PC-9 (cell line): ENCODE measurements at regions not wholly inside any gene's neighbourhood (a gene's known extent, or its start where the extent isn't known, plus 50 kb on each side); places are given as distances from the start of the nearest gene placed in this dataset.
"Not testable (repeated sequence)": the region's sequence is repeated elsewhere in the genome, so short reads cannot be mapped to it uniquely, and the experiment has no call there.

Experiments used
- BruUV-seq: library from RNA; stranded (reverse); fragments of 400-500 nt; replicated peaks from 2 replicates; lab custom pipeline; 2021; lab: Mats Ljungman, UMichigan
- CTCF ChIA-PET: fragments of 300-600 bp; sonication (Branson Sonifier 250); formaldehyde crosslinking; loops from one replicate; lab custom pipeline; 2022; ENCODE audit warnings: antibody characterized with exemption; lab: Charles Lee
- POLR2A ChIA-PET: fragments of 300-600 bp; sonication (Branson Sonifier 250); formaldehyde crosslinking; loops from one replicate; lab custom pipeline; 2022; ENCODE audit warnings: antibody characterized with exemption; ENCODE audit not compliant: unreplicated experiment; lab: Charles Lee
- DNase-seq, 2 experiments: peaks; one replicate each; pipeline versions ENCODE4 v3.0.0 to v3.0.0-alpha.2; 2015 to 2022; ENCODE audit warnings: mixed read lengths in 1 of 2
- H2AFZ ChIP-seq: fragments of 200-600 bp; sonication (generic); 2 replicates; pipeline ENCODE4 v1.8.1; 2017; ENCODE audit warnings: antibody characterized with exemption
- H3F3A ChIP-seq: fragments of 200-600 bp; sonication (generic); 2 replicates; pipeline ENCODE4 v1.8.1; 2017; ENCODE audit warnings: antibody characterized with exemption, mild to moderate bottlenecking, low read depth; ENCODE audit not compliant: insufficient read depth
- H3K27ac ChIP-seq: fragments of 200-600 bp; sonication (generic); 2 replicates; pipeline ENCODE4 v1.6.1; 2016; ENCODE audit warnings: mixed run types
- H3K27me3 ChIP-seq: fragments of 200-600 bp; sonication (generic); 2 replicates; pipeline ENCODE4 v1.6.1; 2016; ENCODE audit warnings: low read depth, mixed run types; ENCODE audit not compliant: insufficient read depth
- H3K36me3 ChIP-seq: fragments of 200-600 bp; sonication (generic); 2 replicates; pipeline ENCODE4 v1.6.1; 2016; ENCODE audit warnings: low read depth, mixed run types
- H3K4me1 ChIP-seq: fragments of 200-600 bp; sonication (generic); replicated peaks from 2 replicates; pipeline ENCODE4 v1.6.1; 2016; ENCODE audit warnings: mixed run types; ENCODE audit not compliant: insufficient read depth
- H3K4me2 ChIP-seq: fragments of 200-600 bp; sonication (generic); 2 replicates; pipeline ENCODE4 v1.6.1; 2017; ENCODE audit warnings: mixed run types
- H3K4me3 ChIP-seq: fragments of 200-600 bp; sonication (generic); 2 replicates; pipeline ENCODE4 v1.6.1; 2016; ENCODE audit warnings: mixed run types
- H3K79me2 ChIP-seq: fragments of 200-600 bp; sonication (generic); 2 replicates; pipeline ENCODE4 v1.6.1; 2017; ENCODE audit warnings: low read depth, mixed run types
- H3K9me2 ChIP-seq: fragments of 200-600 bp; sonication (generic); 2 replicates; pipeline ENCODE4 v1.8.1; 2017; ENCODE audit warnings: mild to moderate bottlenecking; ENCODE audit not compliant: insufficient read depth
- H3K9me3 ChIP-seq: fragments of 200-600 bp; sonication (generic); 2 replicates; pipeline ENCODE4 v1.8.1; 2016; ENCODE audit warnings: low read depth; ENCODE audit not compliant: insufficient read depth
- H4K20me1 ChIP-seq: fragments of 200-600 bp; sonication (generic); 2 replicates; pipeline ENCODE4 v1.8.1; 2017; ENCODE audit not compliant: insufficient read depth
- intact Hi-C: fragments of 100-400 bp; cut with micrococcal nuclease; formaldehyde crosslinking; loops from one replicate; pipeline ENCODE4 v1.10.0; 2022; ENCODE audit not compliant: unreplicated experiment

DNA sequence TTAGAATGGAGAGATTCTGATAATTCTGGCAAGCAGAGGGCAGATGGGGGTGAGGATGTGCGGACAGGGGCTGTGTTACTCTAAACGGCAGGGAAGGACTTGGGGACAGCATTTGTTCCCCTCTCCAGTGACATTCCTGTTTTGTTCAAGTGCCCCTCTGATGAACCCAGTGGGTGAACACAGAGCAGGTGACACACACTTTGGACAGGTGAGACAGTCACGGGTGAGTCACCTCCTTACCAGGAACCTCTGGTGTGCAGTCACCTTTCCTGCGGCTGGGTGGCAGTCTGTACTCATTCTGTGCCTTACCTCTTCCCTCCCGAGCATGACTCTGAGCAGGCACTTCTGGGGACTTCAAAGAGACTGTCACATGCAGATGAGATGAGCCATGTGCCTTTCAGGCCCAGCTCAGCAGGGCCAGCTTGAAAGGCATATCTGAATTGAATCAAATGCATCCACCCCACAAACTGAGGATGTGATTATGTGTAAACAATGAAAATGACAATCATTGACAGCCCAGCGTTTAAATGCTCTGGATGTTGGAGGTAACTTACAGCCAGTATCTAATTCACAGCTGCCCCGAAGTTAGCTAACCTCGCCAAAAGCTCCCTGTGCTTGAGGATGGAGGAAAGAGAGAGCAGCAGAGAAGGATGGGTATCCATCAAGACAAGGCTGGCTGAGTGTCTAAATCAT lies 362.4 kb downstream of the BCL2L11 start:
- H3K27ac ChIP-seq: peak overlapping the region; percentile 55
- peaks cover 60% of the 10 kb centered on the region for H3K79me2 ChIP-seq
- BruUV-seq, POLR2A ChIA-PET, H3F3A ChIP-seq, intact Hi-C loops, CTCF ChIA-PET, H2AFZ ChIP-seq, H3K36me3 ChIP-seq, H3K9me2 ChIP-seq, H3K4me3 ChIP-seq, H3K4me1 ChIP-seq, H3K27me3 ChIP-seq, H4K20me1 ChIP-seq, H3K9me3 ChIP-seq: not testable (repeated sequence)
- DNase-seq: peak in 1 of 2 experiments; percentile 37
- H3K4me2 ChIP-seq: peak overlapping the region; percentile 53

DNA sequence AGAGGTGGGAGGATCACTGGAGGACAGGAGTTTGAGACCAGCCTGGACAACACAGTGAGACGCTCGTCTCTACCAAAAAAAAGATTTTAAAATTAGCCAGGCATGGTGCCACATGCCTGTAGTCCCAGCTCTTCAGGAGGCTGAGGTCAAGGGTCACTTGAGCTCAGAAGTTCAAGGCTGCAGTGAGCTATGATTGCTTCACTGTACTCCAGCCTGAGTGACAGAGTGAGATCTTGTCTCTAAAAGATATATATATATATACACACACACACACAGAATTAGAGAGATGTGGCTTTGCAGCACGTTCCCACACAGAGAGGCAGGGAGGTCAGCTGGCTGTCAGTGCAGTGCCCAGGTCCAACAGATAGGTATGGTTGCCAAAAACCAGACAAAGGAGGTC lies 363.4 kb downstream of the BCL2L11 start:
- not testable (repeated sequence) for H4K20me1 ChIP-seq

DNA sequence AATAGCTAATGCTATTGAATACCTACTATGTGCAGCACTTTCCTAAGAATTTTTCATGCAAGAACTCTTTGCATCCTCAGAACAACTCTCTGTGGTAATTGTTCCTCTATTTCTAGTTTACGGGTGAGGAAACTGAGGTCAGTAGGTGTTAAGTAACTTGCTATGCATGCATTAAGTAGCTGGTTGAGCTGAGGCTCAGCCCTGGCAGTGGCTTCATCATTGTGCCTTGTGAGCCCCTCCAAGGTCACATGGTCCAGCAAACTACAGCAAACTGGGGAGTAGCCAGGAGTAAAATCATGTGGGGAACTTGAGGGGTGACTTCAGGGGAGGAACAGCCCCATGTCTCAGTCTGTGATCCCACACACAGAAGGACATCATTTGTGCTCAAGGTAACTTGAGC lies 365.2 kb downstream of the BCL2L11 start:
- BruUV-seq, H3K27ac ChIP-seq, H3K4me3 ChIP-seq, CTCF ChIA-PET, H3K36me3 ChIP-seq, H3K4me1 ChIP-seq, POLR2A ChIA-PET, H2AFZ ChIP-seq, H3K9me3 ChIP-seq, DNase-seq, intact Hi-C loops, H3K9me2 ChIP-seq, H3K27me3 ChIP-seq, H3K4me2 ChIP-seq, H3F3A ChIP-seq, H4K20me1 ChIP-seq: not testable (repeated sequence)
- peaks cover 57% of the 10 kb centered on the region for H3K79me2 ChIP-seq

More for the DNA sequence above, 363.4 kb downstream of the BCL2L11 start:
- H3K9me3 ChIP-seq, H3K27ac ChIP-seq, intact Hi-C loops, DNase-seq, H3F3A ChIP-seq, H3K4me3 ChIP-seq, H3K4me2 ChIP-seq, H3K4me1 ChIP-seq, H3K27me3 ChIP-seq, H3K36me3 ChIP-seq, H2AFZ ChIP-seq, CTCF ChIA-PET, H3K9me2 ChIP-seq, BruUV-seq: not testable (repeated sequence)
- POLR2A ChIA-PET: interaction anchor here (0.6 kb wide), 1 partner anchor 51 kb away, joined by 5 read pairs; no protein-coding TSS in a partner anchor
- peaks cover 57% of the 10 kb centered on the region for H3K79me2 ChIP-seq

DNA sequence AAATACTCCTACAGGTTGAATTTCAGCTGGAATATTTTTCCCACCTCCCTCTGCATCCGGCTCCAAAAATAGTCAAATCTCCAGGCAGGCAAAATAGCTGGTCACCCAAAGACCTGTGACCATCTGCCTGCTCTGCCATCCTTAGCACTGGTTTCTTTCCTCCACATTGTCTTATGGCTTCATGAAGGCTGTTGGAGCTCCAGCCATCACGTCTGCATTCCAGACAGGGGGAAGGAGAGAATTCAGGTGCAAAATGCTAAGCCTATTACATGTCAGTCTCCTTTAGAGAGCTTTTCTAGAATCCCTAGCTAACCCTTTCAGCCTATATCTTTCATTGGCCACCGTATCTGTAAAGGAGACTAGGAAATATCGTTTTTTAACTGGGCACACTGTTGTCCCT lies 367.7 kb downstream of the BCL2L11 start:
- BruUV-seq, intact Hi-C loops, H3K27me3 ChIP-seq, H3K4me3 ChIP-seq, H3K4me1 ChIP-seq, H4K20me1 ChIP-seq, H3K27ac ChIP-seq, H3K36me3 ChIP-seq, H3F3A ChIP-seq, POLR2A ChIA-PET, H3K4me2 ChIP-seq, H2AFZ ChIP-seq, DNase-seq, CTCF ChIA-PET, H3K9me2 ChIP-seq, H3K9me3 ChIP-seq: not testable (repeated sequence)
- H3K79me2 ChIP-seq: peaks cover 53% of the 10 kb centered on the region

DNA sequence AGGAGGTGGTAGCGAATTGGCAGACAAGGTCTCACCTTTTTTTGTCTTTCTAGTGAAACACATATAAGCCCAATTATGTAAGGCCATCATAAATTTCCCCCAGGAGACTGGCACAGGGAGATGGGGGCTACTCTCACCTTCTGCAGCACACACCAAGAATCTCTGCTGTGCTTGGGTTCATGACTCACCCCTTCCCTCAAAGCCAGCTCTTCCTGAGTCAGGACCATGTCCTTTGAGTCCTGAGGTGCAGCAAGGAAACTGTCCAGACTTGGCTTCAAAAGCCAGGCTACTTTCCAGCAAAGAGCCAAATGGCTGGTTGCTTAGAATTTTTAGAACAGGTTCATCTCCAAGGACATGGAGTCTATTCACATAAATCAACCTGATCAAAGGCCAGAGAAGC lies 368.7 kb downstream of the BCL2L11 start:
- DNase-seq, H3K36me3 ChIP-seq, CTCF ChIA-PET, H4K20me1 ChIP-seq, H3K9me3 ChIP-seq, H3K27me3 ChIP-seq, H3K27ac ChIP-seq, POLR2A ChIA-PET, H3K4me1 ChIP-seq, H3F3A ChIP-seq, BruUV-seq, intact Hi-C loops, H3K9me2 ChIP-seq, H2AFZ ChIP-seq, H3K4me2 ChIP-seq, H3K4me3 ChIP-seq: not testable (repeated sequence)
- H3K79me2 ChIP-seq: peaks cover 61% of the 10 kb centered on the region

DNA sequence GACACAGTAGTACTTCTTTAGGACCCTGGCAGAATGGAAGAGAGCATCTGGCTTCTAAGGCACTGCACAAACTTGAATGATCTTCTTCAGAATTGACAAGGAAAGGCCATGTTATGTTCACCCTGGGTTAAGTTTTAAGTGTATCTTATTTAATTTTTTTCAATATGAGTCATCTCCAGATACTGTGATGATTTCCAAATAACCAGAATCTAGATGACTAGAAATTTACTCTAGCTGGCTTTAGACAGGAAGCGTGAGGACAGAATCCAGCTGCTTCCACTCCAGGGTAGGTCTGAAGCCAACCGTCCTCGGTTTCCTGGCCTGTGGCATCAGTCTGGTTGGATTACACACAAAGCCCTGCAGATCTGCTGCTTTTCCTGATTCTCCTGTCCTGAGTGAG lies 370.5 kb downstream of the BCL2L11 start:
- H3K27ac ChIP-seq, H2AFZ ChIP-seq, H3K9me2 ChIP-seq, H3K4me3 ChIP-seq, DNase-seq, H3K9me3 ChIP-seq, H3F3A ChIP-seq, BruUV-seq, CTCF ChIA-PET, H3K27me3 ChIP-seq, H4K20me1 ChIP-seq, H3K36me3 ChIP-seq, POLR2A ChIA-PET: not testable (repeated sequence)
- H3K4me1 ChIP-seq: peaks cover 17% of the 10 kb centered on the region
- intact Hi-C loops: loop anchor here (10.0 kb wide), 1 partner anchor 164 kb away; no protein-coding TSS in a partner anchor
- peaks cover 57% of the 10 kb centered on the region for H3K79me2 ChIP-seq
- H3K4me2 ChIP-seq: 0 out of 2 replicates have a peak overlapping the region, but pooled peaks have one; percentile 72

DNA sequence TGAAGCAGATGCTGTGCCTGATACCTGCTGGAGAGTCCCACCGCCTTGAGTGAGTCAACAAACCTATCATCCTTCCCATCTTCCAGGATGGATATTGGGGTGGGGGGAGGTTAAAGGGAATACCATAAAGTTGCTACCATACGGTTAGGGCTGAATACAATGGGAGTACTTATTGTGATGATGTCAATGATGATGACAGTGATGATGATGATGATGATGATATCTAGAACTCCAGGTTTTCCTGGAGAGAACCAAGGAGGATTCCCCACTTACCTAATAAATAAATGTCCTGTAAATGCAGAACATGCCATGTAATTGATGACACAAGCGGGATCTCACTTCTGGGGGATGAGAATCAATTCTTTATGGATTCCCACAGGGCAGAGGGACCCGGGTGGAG lies 370.9 kb downstream of the BCL2L11 start:
- H3F3A ChIP-seq, H2AFZ ChIP-seq, H4K20me1 ChIP-seq, H3K27me3 ChIP-seq, POLR2A ChIA-PET, H3K27ac ChIP-seq, CTCF ChIA-PET, DNase-seq, H3K9me3 ChIP-seq, H3K36me3 ChIP-seq, H3K9me2 ChIP-seq, BruUV-seq: not testable (repeated sequence)
- Histone ChIP-seq H3K4me3 (peak overlapping the region; percentile 31; the same call in 1 of the 2 replicates), H3K79me2 (peaks cover 54% of the 10 kb centered on the region), H3K4me2 (peak overlapping the region; percentile 72), H3K4me1 (peaks cover 21% of the 10 kb centered on the region)
- intact Hi-C loops: loop anchor here (10.0 kb wide), 1 partner anchor 163 kb away; no protein-coding TSS in a partner anchor
